Dermis microvascular lymphatic vessel endothelial cell (primary cell): ENCODE measurements at regions not wholly inside any gene's neighbourhood (a gene's known extent, or its start where the extent isn't known, plus 50 kb on each side); places are given as distances from the start of the nearest gene placed in this dataset.
"Not testable (repeated sequence)": the region's sequence is repeated elsewhere in the genome, so short reads cannot be mapped to it uniquely, and the experiment has no call there.

Experiments used
- DNase-seq, 2 donors: peaks; one replicate each; pipeline versions ENCODE4 v3.0.0 to v3.0.0-alpha.2; 2010; ENCODE audit warnings: low read depth in 2 of 2

GRCh38 chr21:10405331-10405730, 116.1 kb upstream of the TPTE start:
- not testable (repeated sequence) for DNase-seq

- DNase-seq: not testable (repeated sequence)
These were observed 111.6 kb upstream of the TPTE start for GRCh38 chr21:10409786-10410185.

- DNase-seq: not testable (repeated sequence)
These were observed 110.9 kb upstream of the TPTE start for GRCh38 chr21:10410354-10410929.

GRCh38 chr21:10411776-10412526, 109.4 kb upstream of the TPTE start:
- not testable (repeated sequence) for DNase-seq

GRCh38 chr21:10412928-10413246, 108.5 kb upstream of the TPTE start:
- DNase-seq: not testable (repeated sequence)

- DNase-seq: not testable (repeated sequence)
These were observed 107.9 kb upstream of the TPTE start for GRCh38 chr21:10413247-10414120.

- not testable (repeated sequence) for DNase-seq
These were observed 107.1 kb upstream of the TPTE start for GRCh38 chr21:10414121-10414924.

GRCh38 chr21:10414925-10415254, 106.5 kb upstream of the TPTE start:
- DNase-seq: not testable (repeated sequence)

- DNase-seq: not testable (repeated sequence)
These were observed 105.9 kb upstream of the TPTE start for GRCh38 chr21:10415456-10415855.

- not testable (repeated sequence) for DNase-seq
These were observed 105.5 kb upstream of the TPTE start for GRCh38 chr21:10415859-10416258.

- not testable (repeated sequence) for DNase-seq
These were observed 104.5 kb upstream of the TPTE start for GRCh38 chr21:10416691-10417447.

- not testable (repeated sequence) for DNase-seq
These were observed 103.8 kb upstream of the TPTE start for GRCh38 chr21:10417551-10418002.

GRCh38 chr21:10418250-10419048, 102.9 kb upstream of the TPTE start:
- DNase-seq: not testable (repeated sequence)

- DNase-seq: not testable (repeated sequence)
These were observed 100.2 kb upstream of the TPTE start for GRCh38 chr21:10421199-10421598.

- not testable (repeated sequence) for DNase-seq
These were observed 99.8 kb upstream of the TPTE start for GRCh38 chr21:10421601-10422000.

- DNase-seq: not testable (repeated sequence)
These were observed 97.1 kb upstream of the TPTE start for GRCh38 chr21:10424097-10424886.

GRCh38 chr21:10424887-10425145, 96.6 kb upstream of the TPTE start:
- DNase-seq: not testable (repeated sequence)

GRCh38 chr21:10425856-10426255, 95.5 kb upstream of the TPTE start:
- DNase-seq: no peak

GRCh38 chr21:10426812-10427211, 94.6 kb upstream of the TPTE start:
- not testable (repeated sequence) for DNase-seq
